C4-2B (cell line): ENCODE measurements at regions not wholly inside any gene's neighbourhood (a gene's known extent, or its start where the extent isn't known, plus 50 kb on each side); places are given as distances from the start of the nearest gene placed in this dataset.

Experiments used
- CTCF ChIP-seq: fragments of 450-650 bp; conservative IDR thresholded peaks from 2 replicates; pipeline ENCODE4 v1.5.1; 2017; ENCODE audit warnings: mild to moderate bottlenecking
- ZFX ChIP-seq: fragments of 450-650 bp; IDR thresholded peaks from 2 replicates; pipeline ENCODE4 v1.6.1; 2017

- TF ChIP-seq CTCF: no peak
- no peak for TF ChIP-seq ZFX
Observed at GRCh38 chr6:156350337-156350736, 426.8 kb upstream of the ARID1B start.
